GM20431 (cell line): ENCODE measurements at regions not wholly inside any gene's neighbourhood (a gene's known extent, or its start where the extent isn't known, plus 50 kb on each side); places are given as distances from the start of the nearest gene placed in this dataset.

ENCODE experiments used
- in situ Hi-C: fragments of 300-500 bp; cut with MseI, MboI; formaldehyde crosslinking; loops from one replicate; pipeline ENCODE4 v1.15.0; 2020; ENCODE audit warnings: low sequenced_read_pairs; ENCODE audit not compliant: unreplicated experiment

GRCh38 chr14:22513066-22513812, 75.8 kb downstream of the DAD1 start:
- in situ Hi-C loops, result no loop called here

- in situ Hi-C loops, result no loop called here
Measured at GRCh38 chr14:22512106-22512814, 76.8 kb downstream of the DAD1 start.

GRCh38 chr14:22510527-22511110, 78.4 kb downstream of the DAD1 start:
- in situ Hi-C loops, result no loop called here

GRCh38 chr14:22509751-22510300, 79.2 kb downstream of the DAD1 start:
- in situ Hi-C loops, result no loop called here

- in situ Hi-C loops, result no loop called here
Measured at GRCh38 chr14:22509036-22509709, 79.9 kb downstream of the DAD1 start.

DNA sequence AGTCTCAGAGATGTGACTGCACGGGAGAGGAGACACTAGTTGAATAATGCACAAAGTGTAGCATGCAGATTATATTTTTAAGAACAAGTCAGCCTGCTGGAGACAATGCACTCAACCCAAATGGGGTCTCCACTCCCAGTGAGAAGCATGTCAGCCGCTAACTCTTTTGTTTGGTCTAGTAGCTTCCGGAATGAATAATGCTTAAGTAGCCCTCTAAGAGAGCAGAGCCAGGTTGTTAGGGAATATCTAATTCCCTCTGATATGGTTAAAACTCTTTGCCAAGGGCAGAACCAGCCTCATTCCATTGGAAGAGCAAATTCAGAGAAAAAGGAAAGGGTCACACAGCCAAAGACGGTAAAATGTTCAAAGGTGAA, 80.4 kb downstream of the DAD1 start:
- in situ Hi-C loops, result no loop called here

- in situ Hi-C loops, result no loop called here
Measured at GRCh38 chr14:22508150-22508457, 80.9 kb downstream of the DAD1 start.

DNA sequence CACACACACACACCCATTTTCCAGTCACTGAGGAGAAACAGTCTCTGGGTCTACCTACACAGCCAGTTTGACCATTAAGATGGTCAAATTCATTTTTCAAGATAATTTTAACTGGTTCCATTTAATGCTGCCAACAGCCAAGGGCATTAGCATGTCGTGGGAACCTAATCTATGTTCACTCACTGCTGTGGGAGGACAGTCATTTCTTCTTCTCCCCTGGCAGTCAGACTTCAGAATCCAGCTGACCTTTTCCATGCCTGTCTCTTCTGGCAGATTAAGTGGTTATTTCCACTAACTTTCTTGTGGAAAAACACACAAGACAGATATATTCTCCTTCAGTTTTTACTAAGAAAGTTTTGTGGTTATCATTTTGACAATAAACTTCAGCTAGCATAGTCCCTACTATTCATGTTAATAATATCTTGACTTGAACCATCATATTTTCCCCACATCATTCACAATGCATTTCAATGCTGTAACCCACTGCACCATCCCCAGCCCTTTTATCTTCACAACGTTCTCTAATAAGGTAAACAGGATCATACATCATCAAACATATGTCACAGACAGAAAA, 82.2 kb downstream of the DAD1 start:
- in situ Hi-C loops, result no loop called here

DNA sequence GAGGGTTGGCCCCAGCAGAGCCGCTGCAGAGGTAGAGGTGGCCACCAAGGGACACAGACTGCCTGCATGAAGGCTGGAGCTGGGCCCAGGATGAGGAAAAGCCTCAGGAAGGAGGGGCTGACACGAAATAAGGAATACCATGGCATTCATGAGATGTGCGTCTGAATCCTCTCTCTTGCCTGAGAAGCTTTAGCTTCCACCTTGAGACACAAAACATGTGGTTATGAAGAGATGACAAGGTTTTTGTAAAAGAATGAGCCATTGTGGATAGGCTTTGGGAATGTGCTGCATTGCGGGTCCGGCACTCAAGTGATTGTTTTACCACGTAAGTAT, 82.7 kb downstream of the DAD1 start:
- in situ Hi-C loops, result no loop called here

DNA sequence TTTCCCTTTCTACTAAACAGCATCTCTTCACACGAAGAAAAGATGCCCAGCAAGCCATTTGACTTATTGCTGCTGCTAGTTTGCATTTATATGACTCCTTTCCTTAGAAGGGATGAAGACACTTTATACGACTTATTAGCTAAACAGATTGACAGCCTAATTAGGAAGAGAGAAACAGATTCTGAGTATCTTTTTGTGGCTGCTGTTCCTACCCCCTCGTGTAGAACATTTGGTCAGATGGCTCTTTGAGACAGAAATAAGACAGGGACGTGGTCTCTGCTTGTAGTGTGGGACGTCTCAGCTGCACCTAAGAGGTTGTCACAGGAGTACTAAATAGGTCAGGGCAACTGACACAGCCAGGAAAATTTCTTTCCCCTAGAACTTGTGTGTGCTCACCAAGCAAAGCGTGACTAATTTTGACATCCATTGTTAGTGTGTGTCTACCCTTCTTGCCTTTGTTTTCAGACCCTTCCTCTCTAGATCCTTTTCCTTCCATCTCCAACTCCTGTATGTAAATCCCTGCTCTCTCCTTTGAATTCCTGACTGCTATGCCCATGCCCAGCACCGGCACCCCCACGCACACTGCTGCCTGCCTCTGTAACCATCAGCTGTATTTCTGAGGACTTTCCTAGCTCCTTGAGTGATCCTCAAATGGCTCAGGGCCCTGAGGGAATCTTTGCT, 83.2 kb downstream of the DAD1 start:
- in situ Hi-C loops, result no loop called here

DNA sequence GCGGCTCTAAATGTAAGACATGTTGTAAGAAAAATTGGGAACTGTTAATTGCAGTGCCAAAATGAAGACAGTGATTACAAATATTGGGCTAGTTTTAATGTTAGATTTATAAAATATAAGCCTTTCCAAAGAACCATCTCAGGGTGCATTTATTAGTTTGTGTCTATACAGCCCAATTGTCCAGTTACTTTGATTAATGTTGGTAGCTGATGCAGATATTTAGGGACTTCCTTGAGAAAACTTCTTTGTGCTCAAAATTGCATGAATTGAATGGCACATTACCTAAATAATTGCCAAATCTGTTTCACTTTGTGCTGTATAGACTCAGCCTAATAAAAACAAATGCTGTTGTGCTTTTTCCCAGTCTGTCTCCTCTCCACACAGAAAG, 83.7 kb downstream of the DAD1 start:
- in situ Hi-C loops, result no loop called here

- in situ Hi-C loops, result no loop called here
Measured at GRCh38 chr14:22502551-22502950, 86.5 kb downstream of the DAD1 start.

DNA sequence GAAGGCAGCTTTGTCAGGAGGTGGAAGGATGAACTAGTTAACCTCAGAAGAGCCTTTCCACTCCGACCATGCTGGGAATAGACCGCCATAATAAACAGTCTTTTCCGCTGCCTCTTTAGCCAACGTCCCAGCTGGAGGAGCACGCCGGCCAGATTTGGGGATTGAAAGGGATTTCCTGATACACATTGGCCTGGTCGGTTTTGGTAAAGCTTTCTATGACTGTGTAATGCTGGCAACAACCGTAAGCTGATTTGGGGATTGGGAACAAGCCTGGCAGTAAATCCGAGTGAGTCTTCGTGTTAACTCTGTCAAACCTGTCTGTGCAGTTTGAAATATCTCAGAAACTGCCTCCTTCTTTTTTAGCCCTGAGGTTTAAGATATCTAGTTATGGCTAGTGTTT, 87.0 kb downstream of the DAD1 start:
- in situ Hi-C loops, result no loop called here

GRCh38 chr14:22500954-22501726, 87.9 kb downstream of the DAD1 start:
- in situ Hi-C loops, result no loop called here

DNA sequence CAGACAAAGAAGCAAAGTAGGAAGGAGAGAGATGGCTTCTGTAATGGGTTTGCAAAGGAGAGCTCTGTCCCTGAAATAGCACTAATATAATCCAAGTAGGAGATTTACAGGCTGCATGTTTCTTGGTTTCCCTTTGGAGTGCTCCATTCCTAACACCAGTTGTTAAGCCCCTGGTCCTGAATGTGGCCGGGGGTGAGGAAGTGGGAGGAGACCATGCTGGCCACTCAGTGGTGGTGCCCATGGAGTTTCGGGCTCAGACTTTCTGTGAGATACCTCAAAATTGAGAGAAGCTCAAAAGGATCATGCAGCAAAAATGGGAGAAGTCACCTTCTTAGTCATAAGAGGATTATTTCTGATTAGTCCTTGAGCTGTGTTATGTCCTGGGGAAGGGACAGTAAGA, 88.5 kb downstream of the DAD1 start:
- in situ Hi-C loops, result no loop called here

- in situ Hi-C loops, result no loop called here
Measured at GRCh38 chr14:22497671-22498093, 91.3 kb downstream of the DAD1 start.

DNA sequence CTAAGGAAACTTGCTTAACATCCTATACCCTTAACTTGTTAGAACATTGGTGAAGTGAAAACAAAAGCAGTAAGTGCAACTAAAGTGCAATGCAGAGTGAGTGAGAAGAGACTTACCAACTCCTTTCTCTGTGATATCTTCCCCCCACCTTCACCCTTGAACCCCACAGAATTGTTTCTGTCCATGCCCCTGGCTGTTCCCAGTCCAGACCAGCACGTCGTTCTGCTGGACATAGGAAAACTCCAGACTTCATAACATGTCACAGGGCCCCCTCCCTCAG, 91.9 kb downstream of the DAD1 start:
- in situ Hi-C loops, result no loop called here

DNA sequence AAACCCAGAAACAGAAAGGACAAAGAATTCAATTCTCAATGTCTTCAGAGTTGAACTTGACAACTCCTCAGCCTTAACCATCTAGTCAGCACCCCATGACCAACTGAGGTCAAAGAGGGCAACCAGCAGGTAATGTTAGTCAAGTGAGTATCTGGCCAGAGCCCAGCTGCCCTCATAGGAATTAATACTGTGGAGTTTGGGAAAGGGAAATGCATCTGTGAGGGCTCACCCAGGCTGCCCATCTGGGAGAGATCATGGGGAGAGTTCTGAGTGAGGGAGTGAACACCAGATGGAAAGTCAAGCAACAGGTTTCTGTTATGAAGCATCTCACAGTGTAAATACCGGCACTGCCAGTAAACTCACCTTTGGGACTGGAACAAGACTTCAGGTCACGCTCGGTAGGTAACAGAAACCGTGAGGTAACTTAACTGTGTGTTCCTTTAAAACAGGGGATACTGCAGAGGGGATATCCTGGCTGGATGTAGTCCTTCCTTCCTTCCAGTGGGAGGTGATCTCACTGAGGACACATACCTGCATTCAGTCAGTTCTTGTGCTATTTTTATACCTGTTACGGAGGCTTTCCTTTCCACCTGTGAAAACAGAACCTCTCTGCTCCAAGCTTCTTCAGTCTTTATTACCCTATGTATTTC, 94.4 kb downstream of the DAD1 start:
- in situ Hi-C loops, result no loop called here

GRCh38 chr14:22493753-22494152, 95.3 kb downstream of the DAD1 start:
- in situ Hi-C loops, result no loop called here
